Body of pancreas (tissue), 4 donors: ENCODE measurements at regions not wholly inside any gene's neighbourhood (a gene's known extent, or its start where the extent isn't known, plus 50 kb on each side); places are given as distances from the start of the nearest gene placed in this dataset.

Experiments
- ATAC-seq: fragments of 150-250 bp; one replicate; pipeline ENCODE4 v1.9.1; 2016
- DNase-seq, 4 donors: peaks; one replicate each; pipeline ENCODE4 v3.0.0-alpha.2; 2019
- H3K27ac ChIP-seq, 4 donors: fragments of 200-600 bp; sonication (generic); 1 replicate in 3 of 4; 2 replicates in 1 of 4; pipeline versions ENCODE4 v1.5.1 to v1.6.1; 2016 to 2019; ENCODE audit warnings: mild to moderate bottlenecking in 1 of 4, mixed read lengths in 1 of 4, moderate library complexity in 1 of 4
- H3K27me3 ChIP-seq, 2 donors: fragments of 200-600 bp; sonication (generic); one replicate each; pipeline ENCODE4 v1.6.0; 2016; ENCODE audit warnings: mild to moderate bottlenecking in 1 of 2
- H3K36me3 ChIP-seq, 2 donors: fragments of 200-600 bp; sonication (generic); replicated peaks in 1 of 2; 2 replicates each; pipeline ENCODE4 v1.5.1; 2016; ENCODE audit warnings: low read depth in 2 of 2; ENCODE audit not compliant: insufficient read depth in 1 of 2
- H3K4me1 ChIP-seq: fragments of 200-600 bp; sonication (generic); one replicate; pipeline ENCODE4 v1.6.0; 2016
- H3K4me3 ChIP-seq, 2 donors: fragments of 200-600 bp; sonication (generic); 1 replicate in 1 of 2; 2 replicates in 1 of 2; pipeline ENCODE4 v1.5.1; 2016 to 2019
- H3K9me3 ChIP-seq, 3 donors: fragments of 200-600 bp; sonication (generic); 1 replicate in 2 of 3; 2 replicates in 1 of 3; pipeline ENCODE4 v1.5.1; 2016
- CTCF ChIP-seq, 7 experiments: fragments of 450-650 bp in 4 of 7; fragments of 200-600 bp in 3 of 7; sonication (generic) in 3 of 7; IDR thresholded peaks; one replicate each; pipeline ENCODE4 v1.5.1; 2016 to 2019; ENCODE audit warnings: antibody characterized with exemption in 7 of 7
- POLR2A ChIP-seq, 3 donors: fragments of 450-650 bp; IDR thresholded peaks; one replicate each; pipeline ENCODE4 v1.6.1; 2016; ENCODE audit warnings: antibody characterized with exemption in 3 of 3, mild to moderate bottlenecking in 2 of 3
- WGBS, 2 donors: methylation state at CpG; one replicate each; pipeline ENCODE4 v1.1.5; 2017; 5-methylcytosine and 5-hydroxymethylcytosine counted together
- intact Hi-C: fragments of 100-400 bp; cut with DNase I; formaldehyde crosslinking; loops from one replicate; pipeline ENCODE4 v1.15.1; 2023

GRCh38 chr20:6665161-6665560 lies 102.3 kb upstream of the BMP2 start:
- no peak overlapping the region for H3K4me3 ChIP-seq
- no peaks in the 10 kb centered on the region for H3K27me3 ChIP-seq
- DNase-seq (no peak), ATAC-seq (no peak)
- no peaks in the 10 kb centered on the region for H3K4me1 ChIP-seq
- WGBS, 2 donors = 94 to 100% methylated on average over 1 of the region's 1 CpG
- no peaks in the 10 kb centered on the region for H3K9me3 ChIP-seq
- TF ChIP-seq CTCF (IDR thresholded peaks at IDR 0.05) (no peak), POLR2A (IDR thresholded peaks at IDR 0.05) (no peak)
- H3K27ac ChIP-seq = no peak overlapping the region
- H3K36me3 ChIP-seq = no peaks in the 10 kb centered on the region
- intact Hi-C loops = no loop called here

GRCh38 chr20:6664574-6664973 lies 102.9 kb upstream of the BMP2 start:
- DNase-seq (no peak), ATAC-seq (no peak)
- intact Hi-C loops = no loop called here
- Histone ChIP-seq H3K4me1 (no peaks in the 10 kb centered on the region), H3K27me3 (no peaks in the 10 kb centered on the region), H3K27ac (no peak overlapping the region), H3K36me3 (no peaks in the 10 kb centered on the region), H3K9me3 (no peaks in the 10 kb centered on the region), H3K4me3 (no peak overlapping the region)
- TF ChIP-seq CTCF (IDR thresholded peaks at IDR 0.05) (no peak), POLR2A (IDR thresholded peaks at IDR 0.05) (no peak)
- 84 to 85% methylated on average over 1 of the region's 1 CpG for WGBS, 2 donors

GRCh38 chr20:6663751-6664388 lies 103.6 kb upstream of the BMP2 start:
- no peak overlapping the region for H3K27ac ChIP-seq
- intact Hi-C loops = no loop called here
- no peaks in the 10 kb centered on the region for H3K36me3 ChIP-seq
- H3K4me1 ChIP-seq = no peaks in the 10 kb centered on the region
- H3K27me3 ChIP-seq = no peaks in the 10 kb centered on the region
- DNase-seq = no peak
- 91 to 94% methylated on average over 6 of the region's 6 CpGs for WGBS, 2 donors
- H3K9me3 ChIP-seq = no peaks in the 10 kb centered on the region
- TF ChIP-seq POLR2A (IDR thresholded peaks at IDR 0.05) (no peak), CTCF (IDR thresholded peaks at IDR 0.05) (no peak)
- H3K4me3 ChIP-seq = no peak overlapping the region
- ATAC-seq = no peak

GRCh38 chr20:6663104-6663503 lies 104.4 kb upstream of the BMP2 start:
- Histone ChIP-seq H3K36me3 (no peaks in the 10 kb centered on the region), H3K4me1 (no peaks in the 10 kb centered on the region), H3K27ac (no peak overlapping the region), H3K9me3 (no peaks in the 10 kb centered on the region), H3K4me3 (no peak overlapping the region), H3K27me3 (no peaks in the 10 kb centered on the region)
- DNase-seq = no peak
- intact Hi-C loops = no loop called here
- ATAC-seq = no peak
- WGBS, 2 donors = 74 to 83% methylated on average over 1 of the region's 1 CpG
- TF ChIP-seq POLR2A (IDR thresholded peaks at IDR 0.05) (no peak), CTCF (IDR thresholded peaks at IDR 0.05) (no peak)

GRCh38 chr20:6662309-6662708 lies 105.2 kb upstream of the BMP2 start:
- DNase-seq (no peak), ATAC-seq (no peak)
- no peaks in the 10 kb centered on the region for H3K4me1 ChIP-seq
- WGBS, 2 donors = 74 to 78% methylated on average over 1 of the region's 1 CpG
- H3K36me3 ChIP-seq = no peaks in the 10 kb centered on the region
- intact Hi-C loops = no loop called here
- no peaks in the 10 kb centered on the region for H3K9me3 ChIP-seq
- H3K27ac ChIP-seq = no peak overlapping the region
- TF ChIP-seq CTCF (IDR thresholded peaks at IDR 0.05) = no peak
- TF ChIP-seq POLR2A (IDR thresholded peaks at IDR 0.05) = no peak
- no peak overlapping the region for H3K4me3 ChIP-seq
- H3K27me3 ChIP-seq = no peaks in the 10 kb centered on the region
